GM19238 (cell line): ENCODE measurements at regions not wholly inside any gene's neighbourhood (a gene's known extent, or its start where the extent isn't known, plus 50 kb on each side); places are given as distances from the start of the nearest gene placed in this dataset.

ENCODE experiments used
- DNase-seq: peaks from one replicate; pipeline ENCODE4 v3.0.0; 2011; ENCODE audit warnings: low spot score; ENCODE audit not compliant: insufficient read length

GRCh38 chr2:41877114-41877678 is 170.6 kb upstream of the PKDCC start:
- no peak for DNase-seq

- no peak for DNase-seq
Measured at GRCh38 chr2:41878056-41878455, 169.8 kb upstream of the PKDCC start.

DNA sequence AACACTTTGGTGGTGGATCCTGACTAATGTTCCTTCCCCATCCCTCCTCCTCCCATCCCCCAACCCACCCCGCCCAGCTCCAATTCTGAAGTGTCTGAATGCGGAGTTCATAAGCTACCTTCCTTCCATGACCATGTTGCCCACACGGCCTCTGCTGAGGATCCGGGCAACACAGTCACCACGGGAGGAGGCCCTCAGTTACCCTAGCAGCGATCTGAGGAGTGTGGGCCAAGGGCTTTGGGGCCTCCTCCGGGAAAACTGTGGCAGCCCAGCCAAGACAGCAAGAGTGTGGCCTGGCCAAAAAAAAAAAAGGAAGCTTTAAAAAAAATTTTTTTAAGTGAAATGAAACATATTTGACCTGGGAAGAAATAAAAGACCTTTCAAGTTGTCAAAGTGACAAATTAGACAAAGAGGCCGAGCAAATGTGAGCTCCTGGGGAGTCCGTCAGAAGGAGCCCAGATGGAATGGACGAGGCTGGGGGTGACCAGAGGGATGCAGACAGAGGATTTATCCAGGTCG is 169.0 kb upstream of the PKDCC start:
- DNase-seq, result no peak

DNA sequence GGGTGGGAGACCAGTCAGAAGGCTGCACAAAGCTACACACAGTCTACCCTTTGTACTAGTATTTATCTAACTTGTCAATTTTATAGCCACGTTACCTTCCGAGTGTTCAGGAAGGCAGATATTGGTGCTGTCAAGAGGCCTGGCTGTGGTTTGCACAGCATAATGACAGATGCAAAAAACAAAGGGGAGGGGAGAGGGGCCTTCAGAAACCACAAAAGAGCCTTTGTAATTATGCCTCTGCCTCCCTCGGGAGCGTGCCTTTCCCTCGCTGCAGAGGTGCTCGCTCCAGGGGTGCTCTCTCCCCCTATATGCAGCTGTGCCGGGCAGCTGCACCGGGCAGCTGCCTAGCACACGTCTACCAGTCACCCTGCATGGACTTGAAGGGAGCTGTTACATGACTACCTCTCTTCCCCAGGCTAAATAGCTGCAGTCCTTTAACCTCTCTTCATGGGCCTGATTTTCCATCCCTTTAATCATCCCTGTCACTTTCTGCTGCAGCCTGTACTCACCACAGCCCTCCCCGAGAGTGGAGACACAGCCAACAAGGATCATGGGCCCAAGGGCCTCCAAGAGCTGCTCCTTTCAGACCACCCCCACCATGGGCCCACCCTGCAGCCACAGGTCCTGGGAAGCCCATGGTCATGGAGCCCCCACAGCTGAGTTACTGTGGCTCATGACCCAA is 168.4 kb upstream of the PKDCC start:
- DNase-seq, result no peak

DNA sequence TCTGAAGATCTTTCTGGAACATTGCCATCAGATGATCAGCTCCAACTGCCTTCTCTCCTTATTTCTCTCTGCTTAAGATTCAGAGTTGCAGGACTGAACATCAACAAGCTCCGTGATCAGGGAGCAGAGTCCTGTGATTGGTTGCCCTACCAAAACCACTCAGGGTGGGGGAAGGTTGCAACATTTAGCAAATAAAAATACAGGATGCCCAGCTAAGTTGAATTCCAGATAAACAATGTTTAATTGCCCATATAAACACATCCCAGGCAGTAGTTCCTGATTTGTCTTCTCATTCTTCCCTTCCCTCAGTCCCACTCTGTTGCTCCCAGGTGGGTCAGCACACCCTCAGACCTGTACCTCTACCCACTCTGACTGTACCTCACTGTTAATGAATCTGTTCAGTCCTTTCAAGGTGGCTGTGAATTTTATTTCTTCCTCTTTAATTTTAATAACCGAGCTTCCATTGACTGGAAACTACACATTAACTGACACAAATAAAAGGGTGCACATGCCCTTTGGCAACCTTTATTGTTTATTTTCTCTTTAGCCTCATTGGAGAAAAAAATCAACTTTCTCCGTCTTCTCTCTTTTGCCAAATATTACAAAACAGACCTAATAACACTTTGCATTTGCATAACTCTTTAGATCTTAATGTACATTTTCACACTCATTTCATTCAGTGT is 167.1 kb upstream of the PKDCC start:
- DNase-seq, result no peak

- no peak for DNase-seq
Measured at GRCh38 chr2:41881249-41881648, 166.6 kb upstream of the PKDCC start.

GRCh38 chr2:41884718-41885117 is 163.1 kb upstream of the PKDCC start:
- no peak for DNase-seq

DNA sequence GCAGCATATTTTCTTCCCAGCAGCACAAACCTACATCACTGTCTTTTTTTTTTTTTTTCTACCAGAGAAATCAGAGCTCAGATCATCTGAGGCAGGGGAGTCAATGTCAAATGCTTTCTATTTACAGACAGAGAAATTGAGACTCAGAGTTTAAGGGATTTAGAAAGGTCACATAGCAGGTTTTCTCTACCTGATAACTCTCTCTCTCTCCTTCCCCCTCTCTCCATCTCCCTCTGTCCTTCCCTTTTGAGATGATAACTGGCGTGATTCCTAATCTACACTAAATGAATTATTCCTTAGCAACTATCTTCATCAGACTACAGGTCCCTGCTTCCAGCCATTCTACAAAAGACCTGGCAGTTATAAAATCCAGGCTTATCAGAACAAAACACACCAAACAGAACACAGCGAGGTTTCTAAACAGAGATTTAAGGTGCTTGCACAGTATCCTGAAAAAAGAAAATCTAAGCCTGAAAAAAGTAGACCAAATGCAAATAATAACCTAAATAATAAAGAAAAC is 161.6 kb upstream of the PKDCC start:
- DNase-seq, result no peak

GRCh38 chr2:41886757-41887156 is 161.1 kb upstream of the PKDCC start:
- DNase-seq, result no peak

DNA sequence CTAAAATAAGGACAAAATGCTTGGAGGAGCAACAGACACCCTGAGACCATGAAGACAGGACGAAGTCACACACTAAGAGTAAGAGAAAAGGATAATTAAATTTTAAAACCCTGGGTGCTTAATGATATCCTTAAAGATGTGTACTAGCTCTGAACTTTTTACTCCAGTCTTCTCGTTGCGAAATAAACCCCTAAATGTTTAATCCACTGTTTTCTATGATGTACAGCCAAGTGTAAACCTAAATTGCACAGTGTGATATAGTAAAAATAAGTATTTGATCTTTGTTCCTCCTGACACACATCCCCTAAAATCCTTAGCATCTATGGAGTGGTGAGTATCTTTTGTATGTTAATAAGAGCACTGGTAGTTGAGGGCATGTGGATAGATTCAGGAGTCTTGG is 157.5 kb upstream of the PKDCC start:
- DNase-seq, result no peak

DNA sequence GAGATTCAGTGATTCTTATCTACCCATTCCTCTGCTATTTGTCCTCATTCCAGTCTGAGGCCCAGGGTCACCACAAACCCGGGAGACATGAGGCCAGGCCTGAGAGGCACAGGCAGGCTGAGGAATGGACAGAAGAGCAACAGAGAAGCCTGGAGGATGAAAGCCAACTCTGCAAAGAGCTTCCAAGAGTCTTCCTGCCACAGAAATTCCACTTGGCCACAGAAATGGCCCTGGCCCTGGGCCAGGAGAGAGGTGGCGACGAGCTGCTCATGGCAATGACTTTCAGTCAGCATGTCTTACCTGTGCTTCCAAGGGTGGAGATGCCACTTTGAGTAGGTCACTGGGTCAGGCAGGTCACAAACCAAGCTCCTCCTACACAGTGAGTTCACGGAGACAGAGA is 155.3 kb upstream of the PKDCC start:
- no peak for DNase-seq

DNA sequence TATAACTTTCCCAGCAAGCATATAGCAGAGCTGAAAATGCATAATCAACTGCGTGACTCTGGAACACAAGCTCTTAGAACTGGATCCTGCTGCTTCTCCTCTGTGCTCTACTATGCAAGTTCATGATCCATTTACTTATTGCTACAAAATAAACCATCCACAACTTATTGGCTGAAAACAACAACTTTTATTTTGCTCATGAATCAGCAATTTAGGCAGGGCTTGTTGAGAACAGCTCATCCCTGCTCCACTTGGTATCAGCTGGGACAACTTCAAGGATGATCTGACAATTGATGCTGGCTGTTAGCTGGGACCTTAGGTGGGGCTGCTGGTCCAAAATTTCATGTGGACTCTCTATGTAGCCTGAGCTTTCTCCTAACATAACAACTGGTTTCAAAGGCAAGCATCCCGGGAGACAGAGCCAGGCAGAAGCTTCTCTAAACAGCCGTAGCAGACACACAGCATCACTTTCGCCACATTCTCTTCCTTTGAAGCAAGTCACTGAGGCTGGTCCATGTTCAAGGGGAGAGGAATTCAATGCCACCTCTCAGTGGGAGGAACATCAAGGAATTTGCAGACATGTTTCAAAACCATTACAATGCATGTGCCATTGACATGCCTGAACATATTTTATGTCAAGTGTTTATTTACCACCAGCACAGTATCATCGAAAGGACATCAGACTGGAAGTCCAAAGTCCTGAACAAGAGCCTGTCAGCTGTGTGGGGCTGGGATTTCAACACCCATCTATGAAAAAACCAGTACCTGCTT is 153.1 kb upstream of the PKDCC start:
- no peak for DNase-seq

GRCh38 chr2:41895334-41895664 is 152.5 kb upstream of the PKDCC start:
- no peak for DNase-seq

GRCh38 chr2:41896186-41896846 is 151.5 kb upstream of the PKDCC start:
- DNase-seq, result no peak

- DNase-seq, result no peak
Measured at GRCh38 chr2:41899189-41899588, 148.6 kb upstream of the PKDCC start.

GRCh38 chr2:41900101-41900577 is 147.7 kb upstream of the PKDCC start:
- no peak for DNase-seq

GRCh38 chr2:41902897-41903296 is 144.9 kb upstream of the PKDCC start:
- no peak for DNase-seq

DNA sequence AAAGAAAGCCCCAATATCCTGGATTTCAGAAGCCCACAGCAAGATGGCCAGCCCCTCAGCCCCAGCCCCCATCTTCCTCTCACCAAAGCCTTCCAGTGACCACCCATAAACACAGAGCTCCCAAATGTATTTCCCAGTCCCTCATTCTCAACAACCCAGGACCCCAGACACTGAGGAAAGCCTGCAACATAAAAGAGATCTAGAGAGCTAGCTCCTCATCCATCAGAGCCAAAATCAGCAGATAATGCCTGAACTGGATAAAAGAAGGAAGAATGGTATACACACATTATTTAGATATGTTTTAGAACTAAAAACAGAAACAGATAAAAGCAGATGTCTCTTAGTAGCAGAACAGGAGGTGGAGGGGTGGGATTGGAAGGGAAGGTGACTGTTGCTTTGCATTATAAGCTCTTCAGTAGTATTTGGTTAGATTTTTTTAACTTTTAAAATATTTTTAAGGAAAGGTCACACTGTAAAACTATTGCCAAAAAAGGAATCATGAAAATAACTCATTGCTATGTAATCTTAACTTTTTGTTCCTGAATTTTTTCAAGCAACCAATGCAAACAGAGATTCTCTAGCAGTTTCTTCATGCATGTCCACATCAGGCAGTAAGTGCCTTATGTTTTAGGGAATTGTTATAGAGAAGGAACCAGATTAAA is 144.2 kb upstream of the PKDCC start:
- DNase-seq, result no peak

GRCh38 chr2:41904459-41904858 is 143.4 kb upstream of the PKDCC start:
- DNase-seq, result no peak

DNA sequence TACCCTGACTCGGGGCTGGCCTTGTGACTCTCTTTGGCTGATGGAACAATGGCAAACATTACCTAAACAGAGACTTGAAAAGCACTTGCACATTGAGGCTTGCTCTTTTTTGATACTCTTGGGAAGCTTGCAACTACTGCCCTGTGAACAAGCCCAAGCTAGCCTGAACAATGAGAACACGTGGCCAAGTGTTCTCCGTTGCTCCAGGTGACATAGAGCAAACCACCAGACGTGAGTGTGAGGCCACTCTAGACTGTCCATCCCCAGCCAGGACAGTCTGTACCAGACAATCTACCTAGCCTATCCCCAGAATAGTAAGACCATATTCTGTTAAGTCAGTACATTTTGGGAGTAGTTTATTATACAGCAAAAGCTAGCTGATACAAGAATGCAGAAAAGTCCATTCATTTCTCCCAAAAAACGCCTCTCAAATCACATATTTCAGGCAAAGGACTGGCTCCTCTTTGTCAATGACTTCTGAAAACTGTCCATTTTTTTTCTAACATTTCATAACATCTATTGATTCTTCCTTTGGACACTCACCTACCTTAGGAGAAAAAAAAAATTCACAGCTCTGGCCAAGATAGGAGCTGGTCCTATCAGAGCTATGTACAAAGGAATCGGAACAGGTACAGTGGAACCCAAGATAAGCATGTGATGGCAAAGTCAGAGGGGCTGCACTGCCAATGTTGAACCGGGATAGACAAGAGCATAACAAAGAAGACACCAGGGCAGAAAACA is 142.1 kb upstream of the PKDCC start:
- DNase-seq, result no peak
